ENCODE measurements at regions not wholly inside any gene's neighbourhood (a gene's known extent, or its start where the extent isn't known, plus 50 kb on each side); places are given as distances from the start of the nearest gene placed in this dataset.

DNA sequence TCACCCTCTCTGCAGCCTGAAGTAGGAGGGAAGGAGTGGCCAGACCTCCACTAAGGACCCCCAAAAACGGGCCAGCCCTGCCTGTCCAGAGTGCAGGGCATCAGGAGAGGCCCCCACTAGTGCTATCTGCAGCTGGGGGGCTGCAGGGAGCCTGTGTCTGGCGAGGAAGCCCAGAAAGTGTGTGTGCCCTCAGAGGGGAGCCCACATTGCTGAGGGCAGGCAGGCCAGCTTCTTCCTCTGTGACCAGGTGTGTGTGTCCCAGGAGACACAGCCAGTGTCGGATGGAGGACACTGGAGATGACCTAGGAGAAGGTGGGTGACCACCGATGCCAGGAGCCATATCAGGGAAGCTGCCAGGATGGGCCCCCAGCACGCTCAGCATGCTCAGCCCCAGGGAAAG, 218.7 kb downstream of the IRX2 start:
- no peak overlapping the region for H3K4me3 ChIP-seq (ENCODE audit: low read length)
- no peak for DNase-seq (ENCODE audit: low read depth)
- TF ChIP-seq, protein P1, sequence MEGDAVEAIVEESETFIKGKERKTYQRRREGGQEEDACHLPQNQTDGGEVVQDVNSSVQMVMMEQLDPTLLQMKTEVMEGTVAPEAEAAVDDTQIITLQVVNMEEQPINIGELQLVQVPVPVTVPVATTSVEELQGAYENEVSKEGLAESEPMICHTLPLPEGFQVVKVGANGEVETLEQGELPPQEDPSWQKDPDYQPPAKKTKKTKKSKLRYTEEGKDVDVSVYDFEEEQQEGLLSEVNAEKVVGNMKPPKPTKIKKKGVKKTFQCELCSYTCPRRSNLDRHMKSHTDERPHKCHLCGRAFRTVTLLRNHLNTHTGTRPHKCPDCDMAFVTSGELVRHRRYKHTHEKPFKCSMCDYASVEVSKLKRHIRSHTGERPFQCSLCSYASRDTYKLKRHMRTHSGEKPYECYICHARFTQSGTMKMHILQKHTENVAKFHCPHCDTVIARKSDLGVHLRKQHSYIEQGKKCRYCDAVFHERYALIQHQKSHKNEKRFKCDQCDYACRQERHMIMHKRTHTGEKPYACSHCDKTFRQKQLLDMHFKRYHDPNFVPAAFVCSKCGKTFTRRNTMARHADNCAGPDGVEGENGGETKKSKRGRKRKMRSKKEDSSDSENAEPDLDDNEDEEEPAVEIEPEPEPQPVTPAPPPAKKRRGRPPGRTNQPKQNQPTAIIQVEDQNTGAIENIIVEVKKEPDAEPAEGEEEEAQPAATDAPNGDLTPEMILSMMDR (conservative IDR thresholded peaks at IDR 0.05; ENCODE audit: low read length): no peak

DNA sequence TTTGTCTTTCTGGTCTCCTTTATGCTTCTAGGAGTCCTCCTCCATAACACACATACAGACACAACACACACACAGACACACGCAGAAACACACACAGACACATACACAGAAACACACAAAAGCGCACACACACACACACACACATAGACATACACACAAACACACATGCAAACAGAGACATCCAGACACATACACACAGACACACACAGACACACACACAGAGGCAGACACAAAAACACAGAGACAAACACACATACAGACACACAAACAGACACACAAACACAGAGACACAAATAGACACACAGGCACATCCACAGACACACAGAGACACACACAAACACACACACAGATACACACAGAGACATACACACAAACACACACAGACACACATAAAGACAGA, 220.2 kb downstream of the IRX2 start:
- TF ChIP-seq, protein P1 (conservative IDR thresholded peaks at IDR 0.05; ENCODE audit: low read length): no peak
- H3K4me3 ChIP-seq (ENCODE audit: low read length): no peak overlapping the region
- no peak for DNase-seq (ENCODE audit: low read depth)

DNA sequence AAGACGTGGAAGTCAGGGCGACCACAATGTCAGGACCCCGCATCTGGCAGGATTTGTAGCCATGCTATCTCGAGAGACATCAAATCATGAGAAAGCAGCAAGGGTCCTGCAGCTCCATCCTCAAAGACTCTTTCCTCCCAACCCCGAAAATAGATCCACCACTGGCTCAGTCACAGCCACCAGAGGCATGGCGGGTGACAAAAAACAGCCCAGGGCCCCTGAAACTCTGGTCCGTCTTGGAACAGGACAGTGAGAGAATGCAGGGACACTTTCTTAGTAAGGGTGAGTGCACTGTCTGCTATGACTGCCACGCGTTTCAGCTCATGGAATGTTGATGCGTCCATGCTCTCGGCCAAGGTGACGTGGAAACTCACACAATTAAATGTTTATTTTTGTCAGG, 220.9 kb downstream of the IRX2 start:
- no peak for DNase-seq (ENCODE audit: low read depth)
- TF ChIP-seq, protein P1 (conservative IDR thresholded peaks at IDR 0.05; ENCODE audit: low read length): no peak
- no peak overlapping the region for H3K4me3 ChIP-seq (ENCODE audit: low read length)

DNA sequence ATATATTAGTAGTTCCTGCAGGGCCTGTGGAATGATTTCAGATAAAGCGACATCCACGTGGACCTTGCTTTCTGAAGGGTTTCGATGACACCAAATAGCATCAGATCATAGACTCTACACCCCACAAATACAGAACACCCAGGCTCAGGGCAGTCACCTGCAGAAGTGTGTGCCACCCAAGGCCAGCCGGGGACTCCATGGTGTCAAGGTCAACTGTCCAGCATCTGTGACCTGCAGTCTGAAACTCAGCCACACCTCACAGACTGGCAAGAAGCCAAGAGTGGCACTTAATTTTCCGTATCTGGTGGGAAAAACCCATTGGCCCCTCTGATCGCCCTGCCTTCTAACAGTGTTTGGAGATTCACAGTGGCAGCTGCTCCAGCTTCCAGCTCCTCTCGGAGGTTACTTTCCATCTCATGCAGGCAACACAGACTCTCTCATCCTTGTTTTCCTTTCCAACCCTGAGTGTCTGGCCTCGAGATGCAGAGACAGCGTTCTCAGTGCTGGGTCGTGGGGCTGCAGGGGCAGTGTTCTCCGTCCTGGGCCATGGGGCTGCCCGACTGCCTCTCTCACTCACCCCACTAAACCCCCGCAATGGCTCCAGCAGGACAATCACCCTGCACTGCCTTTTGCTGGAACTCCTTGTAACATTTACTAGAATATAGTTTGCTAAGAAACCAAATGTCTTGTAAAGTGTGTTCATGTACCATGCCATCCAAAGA, 221.9 kb downstream of the IRX2 start:
- no peak for DNase-seq (ENCODE audit: low read depth)
- TF ChIP-seq, protein P1 (conservative IDR thresholded peaks at IDR 0.05; ENCODE audit: low read length): no peak
- no peak overlapping the region for H3K4me3 ChIP-seq (ENCODE audit: low read length)

- TF ChIP-seq, protein P1 (conservative IDR thresholded peaks at IDR 0.05; ENCODE audit: low read length): no peak
These were observed 226.1 kb downstream of the IRX2 start for GRCh38 chr5:2525351-2525750.

GRCh38 chr5:2524620-2525019, 226.9 kb downstream of the IRX2 start:
- TF ChIP-seq, protein P1 (conservative IDR thresholded peaks at IDR 0.05; ENCODE audit: low read length): no peak
- DNase-seq (ENCODE audit: low read depth): no peak
- no peak overlapping the region for H3K4me3 ChIP-seq (ENCODE audit: low read length)

More at GRCh38 chr5:2525351-2525750, 226.1 kb downstream of the IRX2 start:
- no peak overlapping the region for H3K4me3 ChIP-seq (ENCODE audit: low read length)
- no peak for DNase-seq (ENCODE audit: low read depth)

GRCh38 chr5:2523180-2523579, 228.3 kb downstream of the IRX2 start:
- DNase-seq (ENCODE audit: low read depth): no peak

More at GRCh38 chr5:2523180-2523579, 228.3 kb downstream of the IRX2 start:
- TF ChIP-seq, protein P1 (conservative IDR thresholded peaks at IDR 0.05; ENCODE audit: low read length): no peak
- no peak overlapping the region for H3K4me3 ChIP-seq (ENCODE audit: low read length)

All from AG10803 (cell line).